NB4 (cell line): ENCODE measurements at regions not wholly inside any gene's neighbourhood (a gene's known extent, or its start where the extent isn't known, plus 50 kb on each side); places are given as distances from the start of the nearest gene placed in this dataset.

ENCODE experiments used
- POLR2A ChIP-seq: IDR thresholded peaks from 2 replicates; pipeline ENCODE4 v1.6.1; 2011; ENCODE audit warnings: mild to moderate bottlenecking; ENCODE audit not compliant: insufficient read length; ENCODE audit errors: extremely low read depth
- TF ChIP-seq, protein P1 (sequence below): IDR thresholded peaks from one replicate; pipeline ENCODE4 v1.5.1; 2012; ENCODE audit warnings: low read depth, low read length

DNA sequence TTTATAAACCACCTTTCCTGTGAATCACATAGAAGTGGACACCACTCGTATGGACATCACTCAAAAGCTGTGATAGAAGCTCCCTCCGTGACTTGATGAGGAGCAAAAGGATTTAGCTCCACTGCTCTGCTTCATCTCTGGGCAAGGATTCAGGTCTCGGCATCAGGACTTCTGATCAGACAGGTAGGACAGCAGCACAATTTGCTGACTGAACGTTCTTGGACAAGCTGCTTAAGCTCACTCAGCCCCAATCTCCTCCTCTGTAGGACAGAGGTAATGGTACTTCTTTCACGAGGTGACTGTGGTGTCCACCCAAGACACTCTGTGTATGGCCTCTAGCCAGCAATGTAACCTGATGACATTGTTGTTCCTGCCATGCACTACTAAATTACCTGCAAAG is 122.6 kb upstream of the AJAP1 start:
- TF ChIP-seq, protein P1, sequence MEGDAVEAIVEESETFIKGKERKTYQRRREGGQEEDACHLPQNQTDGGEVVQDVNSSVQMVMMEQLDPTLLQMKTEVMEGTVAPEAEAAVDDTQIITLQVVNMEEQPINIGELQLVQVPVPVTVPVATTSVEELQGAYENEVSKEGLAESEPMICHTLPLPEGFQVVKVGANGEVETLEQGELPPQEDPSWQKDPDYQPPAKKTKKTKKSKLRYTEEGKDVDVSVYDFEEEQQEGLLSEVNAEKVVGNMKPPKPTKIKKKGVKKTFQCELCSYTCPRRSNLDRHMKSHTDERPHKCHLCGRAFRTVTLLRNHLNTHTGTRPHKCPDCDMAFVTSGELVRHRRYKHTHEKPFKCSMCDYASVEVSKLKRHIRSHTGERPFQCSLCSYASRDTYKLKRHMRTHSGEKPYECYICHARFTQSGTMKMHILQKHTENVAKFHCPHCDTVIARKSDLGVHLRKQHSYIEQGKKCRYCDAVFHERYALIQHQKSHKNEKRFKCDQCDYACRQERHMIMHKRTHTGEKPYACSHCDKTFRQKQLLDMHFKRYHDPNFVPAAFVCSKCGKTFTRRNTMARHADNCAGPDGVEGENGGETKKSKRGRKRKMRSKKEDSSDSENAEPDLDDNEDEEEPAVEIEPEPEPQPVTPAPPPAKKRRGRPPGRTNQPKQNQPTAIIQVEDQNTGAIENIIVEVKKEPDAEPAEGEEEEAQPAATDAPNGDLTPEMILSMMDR = no peak
- no peak for TF ChIP-seq POLR2A
